ENCODE measurements at regions not wholly inside any gene's neighbourhood (a gene's known extent, or its start where the extent isn't known, plus 50 kb on each side); places are given as distances from the start of the nearest gene placed in this dataset.

DNA sequence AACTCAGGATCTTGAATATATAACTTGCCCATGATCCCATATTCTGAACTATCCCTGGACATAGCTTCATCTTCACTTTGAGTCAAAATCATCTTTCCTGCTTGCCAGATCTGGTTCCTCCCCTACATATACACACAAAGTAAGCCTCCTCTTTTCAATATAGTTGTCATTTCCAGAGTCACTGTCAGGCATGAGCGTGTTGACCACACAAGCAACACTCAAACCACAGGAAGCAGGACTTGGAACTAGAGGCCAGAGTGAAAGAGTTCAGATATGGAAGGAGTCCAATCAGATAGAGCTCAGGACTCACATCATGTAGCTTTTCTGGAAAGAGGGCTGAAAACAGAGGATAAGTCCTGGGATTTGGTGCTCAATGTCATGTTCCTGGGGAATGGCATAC lies 1140.6 kb downstream of the BCL11B start:
- H3K4me1 ChIP-seq (ENCODE audit: control insufficient read depth in 1 of 2, low read depth in 2 of 2), result no peaks in the 10 kb centered on the region
- TF ChIP-seq, protein P1, sequence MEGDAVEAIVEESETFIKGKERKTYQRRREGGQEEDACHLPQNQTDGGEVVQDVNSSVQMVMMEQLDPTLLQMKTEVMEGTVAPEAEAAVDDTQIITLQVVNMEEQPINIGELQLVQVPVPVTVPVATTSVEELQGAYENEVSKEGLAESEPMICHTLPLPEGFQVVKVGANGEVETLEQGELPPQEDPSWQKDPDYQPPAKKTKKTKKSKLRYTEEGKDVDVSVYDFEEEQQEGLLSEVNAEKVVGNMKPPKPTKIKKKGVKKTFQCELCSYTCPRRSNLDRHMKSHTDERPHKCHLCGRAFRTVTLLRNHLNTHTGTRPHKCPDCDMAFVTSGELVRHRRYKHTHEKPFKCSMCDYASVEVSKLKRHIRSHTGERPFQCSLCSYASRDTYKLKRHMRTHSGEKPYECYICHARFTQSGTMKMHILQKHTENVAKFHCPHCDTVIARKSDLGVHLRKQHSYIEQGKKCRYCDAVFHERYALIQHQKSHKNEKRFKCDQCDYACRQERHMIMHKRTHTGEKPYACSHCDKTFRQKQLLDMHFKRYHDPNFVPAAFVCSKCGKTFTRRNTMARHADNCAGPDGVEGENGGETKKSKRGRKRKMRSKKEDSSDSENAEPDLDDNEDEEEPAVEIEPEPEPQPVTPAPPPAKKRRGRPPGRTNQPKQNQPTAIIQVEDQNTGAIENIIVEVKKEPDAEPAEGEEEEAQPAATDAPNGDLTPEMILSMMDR (IDR thresholded peaks at IDR 0.05), result no peak

DNA sequence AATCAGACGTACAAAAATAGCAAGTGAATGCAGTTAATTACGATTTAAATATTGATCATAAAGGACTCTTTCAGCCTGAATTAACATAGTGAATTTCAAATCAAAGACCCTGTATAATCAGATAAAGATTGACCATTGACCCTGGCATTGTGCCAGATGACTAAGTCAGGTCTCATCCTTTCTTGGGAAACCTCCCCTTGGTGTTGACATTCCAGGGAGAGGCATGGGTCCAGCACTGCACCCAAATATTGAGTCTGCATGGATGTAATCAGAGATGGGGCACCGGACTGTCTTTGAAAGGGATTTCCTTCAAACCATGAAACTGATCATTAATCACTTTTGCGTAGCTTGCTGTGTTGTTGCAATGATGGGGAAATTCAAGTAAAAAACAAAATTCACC lies 1138.2 kb downstream of the BCL11B start:
- ATAC-seq (ENCODE audit: insufficient number of reproducible peaks, low FRiP score, low read depth), result no peak
- TF ChIP-seq, protein P1 (IDR thresholded peaks at IDR 0.05), result no peak
- Histone ChIP-seq H3K9me3 (no peaks in the 10 kb centered on the region), H3K4me3 (no peak overlapping the region), H3K27me3 (replicated peaks; ENCODE audit: insufficient read depth) (no peaks in the 10 kb centered on the region), H3K36me3 (no peaks in the 10 kb centered on the region), H3K4me1 (ENCODE audit: control insufficient read depth in 1 of 2, low read depth in 2 of 2) (no peaks in the 10 kb centered on the region), H3K27ac (no peak overlapping the region)
- no peak for DNase-seq (ENCODE audit: low spot score)

More for the DNA sequence above, 1140.6 kb downstream of the BCL11B start:
- H3K27ac ChIP-seq, result no peak overlapping the region
- DNase-seq (ENCODE audit: low spot score) (no peak), ATAC-seq (ENCODE audit: insufficient number of reproducible peaks, low FRiP score, low read depth) (no peak)
- no peaks in the 10 kb centered on the region for H3K27me3 ChIP-seq (replicated peaks; ENCODE audit: insufficient read depth)
- no peaks in the 10 kb centered on the region for H3K36me3 ChIP-seq
- no peak overlapping the region for H3K4me3 ChIP-seq
- H3K9me3 ChIP-seq, result no peaks in the 10 kb centered on the region

DNA sequence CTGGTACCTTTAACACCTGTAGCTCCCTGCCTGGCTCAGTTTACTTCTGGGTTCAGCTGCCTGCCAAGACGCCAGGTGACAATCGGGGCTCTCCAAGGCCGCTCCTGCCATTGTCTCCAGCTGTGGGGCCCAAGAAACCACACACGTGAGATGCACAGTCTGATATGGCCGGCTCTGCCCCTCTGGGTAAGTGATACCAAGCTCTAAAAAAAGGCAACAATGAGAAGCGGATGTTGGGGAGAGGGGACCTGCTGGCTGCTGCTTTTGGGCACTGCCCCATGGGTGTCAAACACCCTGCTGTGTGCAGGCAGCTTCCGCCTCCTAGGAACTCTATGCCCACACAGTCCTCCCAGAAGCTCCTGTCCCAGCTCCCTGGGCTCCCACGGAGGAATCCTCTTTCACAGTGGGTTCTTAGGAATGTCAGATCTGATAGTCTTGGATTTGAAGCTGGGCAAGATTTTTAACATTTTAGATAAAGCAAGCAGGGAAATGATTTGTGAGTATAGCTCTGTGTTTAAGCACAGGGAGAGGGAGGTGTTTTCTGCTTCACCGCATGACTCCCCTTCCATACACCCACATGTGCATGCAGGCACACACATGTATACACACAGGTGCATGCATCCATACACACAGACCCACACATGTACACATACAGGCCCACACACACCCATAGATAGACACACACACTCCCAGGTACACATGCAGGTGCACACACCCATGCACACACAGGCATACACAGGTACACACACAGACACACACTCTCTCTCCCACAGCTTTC lies 1135.8 kb downstream of the BCL11B start:
- H3K4me1 ChIP-seq (ENCODE audit: control insufficient read depth in 1 of 2, low read depth in 2 of 2), result no peaks in the 10 kb centered on the region
- H3K9me3 ChIP-seq, result no peaks in the 10 kb centered on the region
- TF ChIP-seq, protein P1 (IDR thresholded peaks at IDR 0.05), result no peak
- H3K4me3 ChIP-seq, result no peak overlapping the region
- H3K36me3 ChIP-seq, result no peaks in the 10 kb centered on the region
- H3K27me3 ChIP-seq (replicated peaks; ENCODE audit: insufficient read depth), result no peaks in the 10 kb centered on the region
- no peak overlapping the region for H3K27ac ChIP-seq
- no peak for DNase-seq (ENCODE audit: low spot score)
- ATAC-seq (ENCODE audit: insufficient number of reproducible peaks, low FRiP score, low read depth), result no peak

DNA sequence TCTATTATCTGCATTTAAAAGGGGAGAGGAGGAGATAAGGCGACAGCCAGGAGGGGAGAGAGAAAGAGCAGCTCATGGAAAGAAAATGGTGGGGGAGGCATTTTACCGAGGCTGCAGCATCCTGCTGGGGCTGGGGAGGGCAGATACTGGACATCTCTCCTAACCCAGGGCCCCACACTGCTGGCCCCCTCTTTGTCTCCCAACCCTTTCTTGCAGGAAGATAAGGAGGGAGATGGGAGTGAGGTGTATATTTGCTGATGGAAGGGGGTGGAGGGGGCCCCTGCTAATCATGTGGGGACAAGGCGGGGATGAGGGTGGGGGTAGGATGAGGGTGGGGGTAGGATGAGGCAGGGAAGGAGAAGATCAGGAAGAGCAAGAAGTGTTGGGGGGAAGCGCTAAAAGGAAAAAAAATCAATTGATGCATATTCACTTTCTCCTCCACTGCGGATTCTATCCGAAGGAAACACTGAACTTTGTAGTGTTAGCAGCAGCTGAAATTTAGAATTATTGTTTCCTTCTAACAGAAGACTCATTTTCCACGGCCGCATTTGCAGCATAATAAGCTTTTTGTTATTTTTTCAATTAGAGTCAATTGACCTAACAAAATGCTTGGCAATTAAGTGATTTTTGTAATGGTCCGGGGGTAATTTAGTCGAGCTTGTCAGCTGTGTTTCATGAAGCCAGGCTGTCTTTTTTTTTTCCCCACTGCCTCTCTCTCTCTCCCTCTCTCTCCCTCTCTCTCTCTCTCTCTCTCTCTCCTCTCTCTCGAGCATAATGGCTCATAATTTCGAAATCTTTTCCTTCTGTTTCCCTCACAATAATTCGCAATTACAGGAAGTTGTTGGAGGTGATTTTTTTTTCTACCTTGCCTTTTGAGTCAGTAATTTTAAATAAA lies 1134.6 kb downstream of the BCL11B start:
- no peaks in the 10 kb centered on the region for H3K9me3 ChIP-seq
- ATAC-seq (ENCODE audit: insufficient number of reproducible peaks, low FRiP score, low read depth) (no peak), DNase-seq (ENCODE audit: low spot score) (no peak)
- no peaks in the 10 kb centered on the region for H3K36me3 ChIP-seq
- TF ChIP-seq, protein P1 (IDR thresholded peaks at IDR 0.05), result no peak
- no peak overlapping the region for H3K27ac ChIP-seq
- no peaks in the 10 kb centered on the region for H3K4me1 ChIP-seq (ENCODE audit: control insufficient read depth in 1 of 2, low read depth in 2 of 2)
- H3K27me3 ChIP-seq (replicated peaks; ENCODE audit: insufficient read depth), result no peaks in the 10 kb centered on the region
- H3K4me3 ChIP-seq, result no peak overlapping the region

DNA sequence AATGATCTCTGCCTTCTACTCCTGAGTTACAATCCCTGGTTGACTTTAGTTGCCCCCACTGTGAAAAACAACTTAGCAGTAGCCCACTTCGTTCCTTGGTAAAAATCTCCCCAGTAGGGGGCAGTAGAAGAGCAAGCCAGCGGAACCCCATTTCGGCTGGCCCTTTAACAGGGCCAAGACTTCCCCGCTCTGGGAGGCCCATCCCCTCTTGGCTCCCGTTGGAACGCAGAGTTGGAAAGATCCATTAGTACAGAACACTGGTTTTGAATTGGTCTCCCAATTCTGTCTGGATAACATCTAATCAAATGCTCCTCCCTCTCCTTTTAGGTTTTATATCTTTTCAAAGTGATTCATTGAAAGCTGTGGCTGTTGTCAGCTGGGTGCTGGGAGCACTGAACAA lies 1133.3 kb downstream of the BCL11B start:
- no peak overlapping the region for H3K4me3 ChIP-seq
- H3K36me3 ChIP-seq, result no peaks in the 10 kb centered on the region
- H3K4me1 ChIP-seq (ENCODE audit: control insufficient read depth in 1 of 2, low read depth in 2 of 2), result no peaks in the 10 kb centered on the region
- TF ChIP-seq, protein P1 (IDR thresholded peaks at IDR 0.05), result no peak
- DNase-seq (ENCODE audit: low spot score) (no peak), ATAC-seq (ENCODE audit: insufficient number of reproducible peaks, low FRiP score, low read depth) (no peak)
- no peaks in the 10 kb centered on the region for H3K9me3 ChIP-seq
- H3K27ac ChIP-seq, result no peak overlapping the region
- H3K27me3 ChIP-seq (replicated peaks; ENCODE audit: insufficient read depth), result no peaks in the 10 kb centered on the region
